HG03025 (cell line): ENCODE measurements at regions not wholly inside any gene's neighbourhood (a gene's known extent, or its start where the extent isn't known, plus 50 kb on each side); places are given as distances from the start of the nearest gene placed in this dataset.

Experiments used
- ATAC-seq: cut with Tn5 transposase; IDR thresholded peaks from one replicate; pipeline ENCODE4 v1.9.1; 2021; ENCODE audit warnings: mild to moderate bottlenecking, moderate library complexity; ENCODE audit not compliant: unreplicated experiment, low FRiP score

DNA sequence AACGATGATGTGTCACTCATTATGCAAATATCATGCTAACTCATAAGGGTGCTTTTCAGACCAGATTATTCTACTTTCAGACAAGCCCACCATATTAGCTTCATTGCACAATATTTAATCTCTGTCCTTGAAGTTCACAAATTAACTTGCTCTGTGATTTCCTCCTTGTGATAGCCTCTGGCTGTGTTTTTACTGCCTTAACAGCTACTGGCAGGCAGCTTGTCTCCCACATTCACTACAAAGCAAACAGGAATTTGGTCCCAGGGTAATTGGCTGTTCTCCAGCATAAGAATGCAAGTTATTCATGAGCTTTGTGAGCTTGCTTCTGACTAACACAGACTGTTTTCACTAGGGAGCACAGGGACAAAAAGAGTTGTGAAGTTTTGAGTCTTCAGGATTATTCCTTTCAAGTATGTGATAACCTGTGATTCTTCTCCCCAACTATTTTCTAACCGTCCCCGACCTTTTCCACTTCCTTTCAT lies 87.9 kb upstream of the HMCN1 start:
- no peak for ATAC-seq

- ATAC-seq: no peak
These were observed 88.5 kb upstream of the HMCN1 start for GRCh38 chr1:185645686-185646085.

DNA sequence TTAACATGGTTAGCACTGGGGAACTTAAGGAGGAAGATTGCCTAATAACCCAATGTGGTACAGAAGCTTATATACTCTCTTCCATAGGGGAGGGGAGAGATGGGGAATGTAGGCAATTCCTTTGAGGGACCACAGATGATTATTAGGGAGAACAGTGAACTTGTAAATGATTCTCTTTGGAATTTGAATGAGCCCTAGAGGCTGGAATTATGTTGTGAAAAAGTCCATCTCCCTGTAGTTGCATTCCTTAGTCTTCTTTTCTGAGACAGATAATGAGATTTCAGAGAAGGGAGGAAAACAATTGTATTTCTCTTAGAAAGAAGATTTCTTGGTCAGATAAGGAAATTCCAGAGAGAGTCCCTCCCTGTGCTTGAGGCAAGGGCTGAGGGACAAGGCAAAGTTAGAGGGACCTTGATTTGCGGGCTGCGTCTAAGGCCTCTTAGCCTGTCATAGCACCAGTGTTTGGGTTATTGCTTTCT lies 89.0 kb upstream of the HMCN1 start:
- no peak for ATAC-seq

DNA sequence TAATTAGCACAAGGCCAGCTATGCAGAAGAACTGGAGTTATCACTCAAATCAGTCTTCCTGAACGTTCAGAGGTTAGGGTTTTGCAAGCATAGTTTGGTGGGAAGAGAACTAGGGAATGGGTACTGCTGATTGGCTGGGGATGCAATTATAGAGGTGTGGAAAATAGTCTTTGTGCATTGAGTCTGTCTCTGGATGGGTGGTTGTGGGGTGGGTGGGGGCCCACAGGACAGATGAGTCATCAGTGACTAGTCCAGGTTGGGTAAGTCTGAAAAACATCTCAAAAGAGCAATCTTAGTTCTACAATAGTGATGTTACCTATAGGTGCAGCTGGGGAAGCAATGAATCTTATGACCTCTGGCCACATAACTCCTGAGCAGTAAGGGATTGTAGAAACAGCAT lies 89.7 kb upstream of the HMCN1 start:
- ATAC-seq: no peak

DNA sequence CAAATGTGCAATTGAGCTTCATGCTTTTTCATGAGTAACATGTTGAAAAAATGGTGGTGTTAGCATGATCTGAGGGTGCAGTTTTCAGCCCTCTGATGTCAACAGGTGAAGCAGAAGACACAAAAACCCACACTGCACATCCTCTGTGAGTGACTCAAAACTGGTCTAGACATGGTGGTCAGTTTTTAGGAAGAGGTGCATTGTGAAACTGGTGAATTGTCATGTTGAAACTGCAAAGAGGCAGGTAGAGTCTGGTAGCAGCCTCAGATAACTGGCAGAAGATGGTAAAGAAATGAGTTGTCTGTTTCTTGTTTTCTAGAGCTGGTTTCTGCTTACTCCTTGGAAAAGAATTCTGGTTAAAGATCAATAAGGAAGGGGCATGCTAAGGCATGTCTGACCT lies 97.3 kb upstream of the HMCN1 start:
- ATAC-seq: peak; percentile 98

GRCh38 chr1:185634704-185635103 lies 99.5 kb upstream of the HMCN1 start:
- ATAC-seq: no peak

- no peak for ATAC-seq
These were observed 101.3 kb upstream of the HMCN1 start for GRCh38 chr1:185632659-185633423.

GRCh38 chr1:185631843-185632242 lies 102.3 kb upstream of the HMCN1 start:
- ATAC-seq: no peak

- ATAC-seq: no peak
These were observed 106.3 kb upstream of the HMCN1 start for GRCh38 chr1:185627761-185628501.

DNA sequence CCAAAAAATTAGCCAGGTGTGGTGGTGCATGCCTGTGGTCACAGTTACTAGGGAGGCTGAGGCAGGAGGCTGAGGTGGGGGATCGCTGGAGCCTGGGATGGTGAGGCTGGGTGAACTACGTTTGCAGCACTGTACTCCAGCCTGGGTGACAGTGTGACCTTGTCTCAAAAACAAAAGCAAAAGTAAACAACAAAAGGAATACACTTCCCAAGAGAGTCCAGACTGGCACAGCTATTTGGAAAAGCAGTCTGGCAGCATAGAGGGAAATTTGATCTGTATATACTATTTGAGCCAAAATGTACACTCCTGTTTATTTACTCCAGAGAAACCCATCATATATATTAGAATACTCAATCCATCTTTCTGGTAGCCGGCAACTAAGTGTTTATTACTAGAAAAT lies 107.0 kb upstream of the HMCN1 start:
- no peak for ATAC-seq

DNA sequence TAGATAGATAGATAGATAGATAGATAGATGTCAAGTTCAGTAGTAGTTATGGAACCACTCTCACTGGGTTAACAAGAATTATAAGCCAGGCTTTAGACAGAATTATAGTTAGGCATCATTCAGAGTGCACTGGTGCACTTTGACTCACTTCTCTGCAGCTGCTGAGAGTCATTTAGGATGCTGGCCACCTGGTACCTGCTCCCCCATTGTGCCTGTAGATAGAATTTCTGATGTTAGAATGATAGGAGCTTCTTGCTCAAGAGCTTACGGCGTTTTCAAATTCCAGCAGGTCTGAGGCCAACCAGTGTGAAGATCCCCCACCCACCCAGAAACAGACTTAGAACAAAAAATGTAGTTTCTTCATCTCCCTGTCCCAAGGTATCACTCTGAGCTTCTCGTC lies 107.8 kb upstream of the HMCN1 start:
- no peak for ATAC-seq

DNA sequence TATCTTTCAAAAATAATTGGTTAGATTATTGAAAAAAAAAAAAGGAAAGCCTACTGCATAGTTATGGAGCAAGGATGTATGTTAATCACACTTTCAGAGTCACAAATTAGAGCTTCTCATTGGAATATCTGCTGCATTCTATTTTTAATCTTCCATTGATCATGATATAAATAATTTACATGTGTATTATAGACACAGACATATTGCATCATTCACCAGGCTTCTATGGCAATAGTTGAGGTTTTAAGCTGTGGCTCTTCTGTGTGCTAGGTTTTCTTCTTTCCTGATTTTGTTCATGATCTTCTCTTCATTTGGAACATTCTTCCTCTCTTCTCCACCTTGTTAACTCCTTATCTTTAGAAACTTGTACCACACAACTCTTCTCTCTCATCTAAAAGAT lies 123.2 kb upstream of the HMCN1 start:
- no peak for ATAC-seq

DNA sequence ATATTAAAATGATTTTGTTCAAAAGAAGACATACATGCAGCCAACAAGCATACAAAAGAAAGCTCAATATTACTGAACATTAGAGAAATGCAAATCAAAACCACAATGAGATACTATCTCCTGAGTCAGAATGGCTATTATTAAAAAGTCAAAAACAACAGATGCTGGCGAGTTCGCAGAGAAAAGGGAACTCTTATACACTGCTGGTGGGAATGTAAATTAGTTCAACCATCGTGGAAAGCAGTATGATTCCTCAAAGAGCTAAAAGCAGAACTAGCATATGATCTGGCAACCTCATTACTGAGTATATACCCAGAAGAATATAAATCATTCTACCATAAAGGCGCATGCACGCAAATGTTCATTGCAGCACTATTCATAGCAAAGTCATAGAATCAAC lies 126.0 kb upstream of the HMCN1 start:
- ATAC-seq: peak; percentile 45

DNA sequence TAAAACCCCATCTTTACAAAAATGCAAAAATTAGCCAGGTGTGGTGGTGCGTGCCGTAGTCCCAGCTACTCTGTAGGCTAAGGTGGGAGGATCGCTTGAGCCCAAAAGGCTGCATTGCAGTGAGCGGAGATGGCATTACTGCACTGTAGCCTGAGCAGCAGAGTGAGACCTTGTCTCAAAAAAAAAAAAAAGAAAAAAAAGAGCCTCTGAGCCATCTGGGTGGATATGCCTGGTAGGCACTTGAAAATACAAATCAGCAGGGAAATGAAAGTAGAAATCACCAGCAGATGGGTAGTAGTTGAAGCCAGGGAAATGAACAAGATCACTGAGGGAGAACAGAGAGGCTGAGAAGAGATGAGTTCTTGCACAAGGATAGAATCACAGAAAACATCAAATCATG lies 131.0 kb upstream of the HMCN1 start:
- peak; percentile 45 for ATAC-seq

GRCh38 chr1:185601189-185601588 lies 133.0 kb upstream of the HMCN1 start:
- ATAC-seq: no peak

DNA sequence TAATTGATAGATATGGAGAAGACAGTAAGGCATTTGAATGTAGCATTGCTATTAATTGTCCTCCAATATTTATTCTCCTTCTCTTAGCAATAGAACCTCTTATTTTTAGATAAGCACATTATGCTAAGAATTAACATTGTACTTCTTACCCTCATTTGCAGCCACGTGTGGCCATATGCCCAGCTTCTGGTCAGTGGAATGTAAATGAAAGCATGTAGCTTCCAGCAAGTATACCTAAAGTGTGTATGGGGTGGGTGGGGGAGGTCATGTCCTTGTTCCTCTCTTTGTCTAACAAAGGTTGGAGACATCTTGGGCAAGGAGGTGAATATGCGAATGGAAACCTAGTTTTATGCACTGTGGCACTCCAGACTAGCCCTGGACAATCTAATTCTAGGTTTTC lies 133.6 kb upstream of the HMCN1 start:
- no peak for ATAC-seq

DNA sequence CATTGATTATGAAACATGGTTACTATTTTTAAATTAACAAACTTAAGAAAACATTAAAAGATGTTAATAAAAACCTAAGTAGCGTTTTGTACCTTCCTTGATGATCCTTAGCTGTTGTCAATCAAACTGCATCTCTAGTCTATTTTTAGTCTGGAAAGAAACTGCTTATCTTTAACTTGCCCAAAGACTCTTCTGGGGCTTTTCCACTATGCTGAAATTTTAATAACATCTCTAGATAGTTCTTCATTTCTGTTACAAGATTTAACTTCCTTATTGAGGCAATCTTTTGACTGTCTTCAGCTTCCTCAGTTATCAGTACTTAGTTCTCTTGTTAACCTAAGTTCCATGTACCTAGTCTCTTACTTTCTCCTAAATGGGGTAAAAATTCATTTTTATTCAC lies 135.9 kb upstream of the HMCN1 start:
- ATAC-seq: no peak

DNA sequence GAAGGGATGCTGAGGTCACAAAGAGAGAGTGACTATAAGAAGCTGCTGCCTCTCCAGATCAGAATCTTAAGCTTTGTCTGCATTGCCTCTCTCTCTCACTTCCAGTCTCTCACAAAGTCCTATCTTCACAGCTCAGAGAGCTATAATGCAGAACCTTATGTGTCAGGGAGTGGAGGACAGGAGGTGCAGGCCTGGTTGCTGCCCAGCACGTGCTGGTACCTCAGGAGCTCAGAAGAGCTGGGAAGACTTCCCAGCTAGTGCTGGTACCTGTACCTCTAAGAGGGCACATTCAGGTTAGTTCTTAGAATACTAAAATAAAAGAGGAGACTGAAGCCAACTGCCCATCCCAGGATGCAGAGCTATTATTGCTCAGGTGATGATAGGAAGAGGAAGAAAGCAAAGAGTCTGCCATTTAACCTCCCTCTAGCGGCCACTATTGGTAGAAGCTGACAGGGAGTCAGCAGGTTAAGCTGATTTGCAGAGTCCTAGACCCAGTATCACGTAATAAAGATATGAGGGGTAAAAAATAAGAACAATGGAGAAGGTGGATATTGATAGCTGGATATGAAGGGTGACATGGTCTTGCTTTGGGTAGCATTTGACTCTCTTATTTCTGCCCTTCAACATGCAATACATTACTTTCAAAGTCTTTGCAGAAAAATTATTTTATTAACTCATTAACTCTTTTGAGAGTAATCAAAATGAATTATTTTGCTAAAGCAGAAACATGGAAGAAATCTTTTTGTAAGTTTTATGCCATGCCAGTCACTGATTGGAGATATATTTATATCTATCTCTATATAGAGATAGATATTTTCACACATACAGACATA lies 138.1 kb upstream of the HMCN1 start:
- ATAC-seq: peak; percentile 77

DNA sequence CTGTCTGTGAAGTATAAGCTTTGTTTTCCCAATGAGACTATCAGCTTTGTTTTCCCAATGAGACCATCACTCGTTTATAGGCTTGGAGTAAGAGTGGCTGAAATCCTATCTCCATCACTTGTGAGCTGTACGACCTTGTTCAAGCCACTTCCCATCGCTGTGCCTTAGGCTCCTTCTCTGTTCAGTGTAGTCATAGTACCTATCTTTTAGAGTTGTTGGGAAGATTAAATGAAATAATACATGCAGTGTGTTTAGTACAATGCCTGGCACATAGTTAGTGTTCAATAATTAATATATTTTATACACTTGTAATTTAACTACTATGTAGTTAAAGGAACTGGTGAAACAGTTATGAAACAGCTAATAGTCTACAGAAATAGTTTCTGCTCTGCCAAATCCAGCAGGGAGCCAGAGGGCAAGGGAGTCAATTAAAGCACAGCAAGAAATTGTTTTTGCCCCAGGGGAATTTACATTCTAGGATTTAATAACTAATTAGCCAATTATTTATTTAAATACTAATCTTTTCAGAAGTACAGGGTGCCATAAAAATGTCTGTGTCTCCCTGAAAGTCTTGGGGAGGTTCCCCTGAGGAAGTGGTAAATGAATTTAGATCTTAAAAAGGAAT lies 139.3 kb upstream of the HMCN1 start:
- no peak for ATAC-seq

- no peak for ATAC-seq
These were observed 140.9 kb upstream of the HMCN1 start for GRCh38 chr1:185593271-185593670.

- no peak for ATAC-seq
These were observed 148.4 kb upstream of the HMCN1 start for GRCh38 chr1:185585770-185586169.
